DND-41 (cell line): ENCODE measurements at regions not wholly inside any gene's neighbourhood (a gene's known extent, or its start where the extent isn't known, plus 50 kb on each side); places are given as distances from the start of the nearest gene placed in this dataset.

Source experiments
- ATAC-seq: fragments of 200-7000 bp; cut with Tn5 transposase; 3 replicates; pipeline ENCODE4 v1.9.1; 2021; ENCODE audit warnings: low read depth; ENCODE audit not compliant: insufficient read depth
- DNase-seq: peaks from one replicate; pipeline ENCODE4 v3.0.0-alpha.2; 2020
- H2AFZ ChIP-seq: 2 replicates; pipeline ENCODE4 v1.6.0; 2012; ENCODE audit warnings: low read depth, low read length
- H3K27ac ChIP-seq: 2 replicates; pipeline ENCODE4 v1.5.1; 2012; ENCODE audit warnings: low read length, inconsistent platforms
- H3K27me3 ChIP-seq: fragments of 200-600 bp; sonication (generic); 2 replicates; pipeline ENCODE4 v1.6.0; 2012; ENCODE audit warnings: low read length, mild to moderate bottlenecking, inconsistent platforms; ENCODE audit not compliant: insufficient read depth, poor library complexity
- H3K36me3 ChIP-seq: 2 replicates; pipeline ENCODE4 v1.5.1; 2012; ENCODE audit warnings: low read length, inconsistent platforms; ENCODE audit not compliant: insufficient read depth
- H3K4me1 ChIP-seq: 2 replicates; pipeline ENCODE4 v1.5.1; 2012; ENCODE audit warnings: mild to moderate bottlenecking, low read length; ENCODE audit not compliant: insufficient read depth
- H3K4me2 ChIP-seq: 2 replicates; pipeline ENCODE4 v1.6.0; 2012; ENCODE audit warnings: mild to moderate bottlenecking, moderate library complexity, low read length, inconsistent platforms; ENCODE audit not compliant: insufficient read depth
- H3K4me3 ChIP-seq, 2 experiments: fragments of 200-600 bp in 1 of 2; shearing (Covaris generic) in 1 of 2; 2 replicates each; pipeline ENCODE4 v1.5.1; 2012 to 2016; ENCODE audit warnings: inconsistent platforms in 2 of 2, low read length in 2 of 2, mild to moderate bottlenecking in 2 of 2, low read depth in 1 of 2, moderate library complexity in 1 of 2
- H3K79me2 ChIP-seq: 2 replicates; pipeline ENCODE4 v1.6.0; 2012; ENCODE audit warnings: low read length, inconsistent platforms; ENCODE audit not compliant: insufficient read depth
- H3K9ac ChIP-seq: 2 replicates; pipeline ENCODE4 v1.6.0; 2012; ENCODE audit warnings: low read depth, mild to moderate bottlenecking, inconsistent platforms, low read length, moderate library complexity
- H3K9me3 ChIP-seq: 2 replicates; pipeline ENCODE4 v1.5.1; 2012; ENCODE audit warnings: low read length, moderate library complexity, mild to moderate bottlenecking, inconsistent platforms; ENCODE audit not compliant: insufficient read depth, severe bottlenecking
- H4K20me1 ChIP-seq: 2 replicates; pipeline ENCODE4 v1.6.0; 2012; ENCODE audit warnings: low read length; ENCODE audit not compliant: insufficient read depth
- CTCF ChIP-seq: IDR thresholded peaks from 2 replicates; pipeline ENCODE4 v1.5.1; 2012; ENCODE audit warnings: borderline replicate concordance, low read length, moderate library complexity, mild to moderate bottlenecking; ENCODE audit not compliant: poor library complexity, severe bottlenecking; ENCODE audit errors: extremely low read depth
- EZH2 ChIP-seq: IDR thresholded peaks from 3 replicates; pipeline ENCODE4 v1.6.1; 2012; ENCODE audit warnings: borderline replicate concordance, low read depth, mild to moderate bottlenecking, moderate library complexity, low read length, inconsistent platforms; ENCODE audit not compliant: severe bottlenecking

GRCh38 chr4:3372933-3373465 lies 68.8 kb upstream of the HGFAC start:
- Histone ChIP-seq H3K4me2 (no peak overlapping the region), H3K27me3 (peaks cover 27% of the 10 kb centered on the region), H4K20me1 (peaks cover 52% of the 10 kb centered on the region), H3K9ac (no peak overlapping the region), H3K4me3 (no peak overlapping the region), H3K27ac (no peak overlapping the region), H2AFZ (no peak overlapping the region), H3K9me3 (no peaks in the 10 kb centered on the region), H3K79me2 (no peaks in the 10 kb centered on the region), H3K36me3 (no peaks in the 10 kb centered on the region), H3K4me1 (peaks cover 28% of the 10 kb centered on the region)
- ATAC-seq = no peak
- DNase-seq = no peak
- TF ChIP-seq CTCF (no peak), EZH2 (no peak)

- peaks cover 47% of the 10 kb centered on the region for H4K20me1 ChIP-seq
- DNase-seq (no peak), ATAC-seq (no peak)
- no peak overlapping the region for H2AFZ ChIP-seq
- TF ChIP-seq CTCF (no peak), EZH2 (no peak)
- H3K36me3 ChIP-seq = no peaks in the 10 kb centered on the region
- no peaks in the 10 kb centered on the region for H3K9me3 ChIP-seq
- no peak overlapping the region for H3K27ac ChIP-seq
- H3K9ac ChIP-seq = no peak overlapping the region
- H3K27me3 ChIP-seq = peaks cover 24% of the 10 kb centered on the region
- no peaks in the 10 kb centered on the region for H3K79me2 ChIP-seq
- H3K4me3 ChIP-seq = no peak overlapping the region
- H3K4me1 ChIP-seq = peaks cover 23% of the 10 kb centered on the region
- no peak overlapping the region for H3K4me2 ChIP-seq
These were observed 68.3 kb upstream of the HGFAC start for GRCh38 chr4:3373468-3373867.

GRCh38 chr4:3374011-3374645 lies 67.6 kb upstream of the HGFAC start:
- no peak overlapping the region for H3K4me2 ChIP-seq
- peaks cover 3% of the 10 kb centered on the region for H3K9me3 ChIP-seq
- H3K36me3 ChIP-seq = no peaks in the 10 kb centered on the region
- H3K27me3 ChIP-seq = peaks cover 18% of the 10 kb centered on the region
- H3K4me3 ChIP-seq = no peak overlapping the region
- H3K27ac ChIP-seq = no peak overlapping the region
- H2AFZ ChIP-seq = no peak overlapping the region
- TF ChIP-seq CTCF (no peak), EZH2 (no peak)
- ATAC-seq (no peak), DNase-seq (no peak)
- H3K9ac ChIP-seq = no peak overlapping the region
- peaks cover 17% of the 10 kb centered on the region for H3K4me1 ChIP-seq
- peaks cover 41% of the 10 kb centered on the region for H4K20me1 ChIP-seq
- H3K79me2 ChIP-seq = no peaks in the 10 kb centered on the region

GRCh38 chr4:3374667-3375066 lies 67.1 kb upstream of the HGFAC start:
- Histone ChIP-seq H3K9ac (no peak overlapping the region), H3K4me3 (no peak overlapping the region), H3K27ac (no peak overlapping the region), H3K4me2 (no peak overlapping the region), H3K79me2 (no peaks in the 10 kb centered on the region), H3K4me1 (peaks cover 11% of the 10 kb centered on the region), H4K20me1 (peaks cover 35% of the 10 kb centered on the region), H2AFZ (no peak overlapping the region), H3K9me3 (peaks cover 8% of the 10 kb centered on the region), H3K27me3 (peaks cover 13% of the 10 kb centered on the region), H3K36me3 (no peaks in the 10 kb centered on the region)
- DNase-seq (no peak), ATAC-seq (no peak)
- TF ChIP-seq CTCF (no peak), EZH2 (no peak)
